ENCODE measurements at regions not wholly inside any gene's neighbourhood (a gene's known extent, or its start where the extent isn't known, plus 50 kb on each side); places are given as distances from the start of the nearest gene placed in this dataset.

DNA sequence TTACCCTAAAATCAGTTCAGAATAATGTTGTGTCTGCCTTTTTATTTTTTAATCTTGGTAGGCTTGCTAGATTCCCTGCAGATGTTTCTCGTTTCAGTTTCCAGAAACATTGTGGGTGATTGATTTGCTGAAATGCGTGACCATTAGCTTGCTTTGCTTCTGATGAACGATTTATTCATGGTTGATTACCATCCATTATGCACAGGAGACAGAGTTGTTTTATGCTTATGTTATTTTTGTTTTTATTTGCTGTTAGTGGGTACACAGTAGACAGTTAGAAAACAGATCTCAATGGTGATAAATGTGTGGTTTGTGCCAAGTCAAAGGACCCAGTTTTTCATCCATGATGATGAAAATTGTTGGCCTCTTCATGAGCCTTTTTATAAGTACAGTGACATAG, 455.6 kb upstream of the BOD1L1 start:
- Mint-ChIP-seq H3K4me3 (ENCODE audit: unreplicated experiment) (no peak overlapping the region), H3K9me3 (ENCODE audit: unreplicated experiment) (no peaks in the 10 kb centered on the region), H3K36me3 (ENCODE audit: unreplicated experiment) (no peaks in the 10 kb centered on the region), H3K4me1 (ENCODE audit: low read depth, unreplicated experiment) (no peaks in the 10 kb centered on the region), H3K27ac (ENCODE audit: unreplicated experiment) (no peak overlapping the region), H3K27me3 (ENCODE audit: unreplicated experiment) (no peaks in the 10 kb centered on the region)
- TF ChIP-seq, protein P1, sequence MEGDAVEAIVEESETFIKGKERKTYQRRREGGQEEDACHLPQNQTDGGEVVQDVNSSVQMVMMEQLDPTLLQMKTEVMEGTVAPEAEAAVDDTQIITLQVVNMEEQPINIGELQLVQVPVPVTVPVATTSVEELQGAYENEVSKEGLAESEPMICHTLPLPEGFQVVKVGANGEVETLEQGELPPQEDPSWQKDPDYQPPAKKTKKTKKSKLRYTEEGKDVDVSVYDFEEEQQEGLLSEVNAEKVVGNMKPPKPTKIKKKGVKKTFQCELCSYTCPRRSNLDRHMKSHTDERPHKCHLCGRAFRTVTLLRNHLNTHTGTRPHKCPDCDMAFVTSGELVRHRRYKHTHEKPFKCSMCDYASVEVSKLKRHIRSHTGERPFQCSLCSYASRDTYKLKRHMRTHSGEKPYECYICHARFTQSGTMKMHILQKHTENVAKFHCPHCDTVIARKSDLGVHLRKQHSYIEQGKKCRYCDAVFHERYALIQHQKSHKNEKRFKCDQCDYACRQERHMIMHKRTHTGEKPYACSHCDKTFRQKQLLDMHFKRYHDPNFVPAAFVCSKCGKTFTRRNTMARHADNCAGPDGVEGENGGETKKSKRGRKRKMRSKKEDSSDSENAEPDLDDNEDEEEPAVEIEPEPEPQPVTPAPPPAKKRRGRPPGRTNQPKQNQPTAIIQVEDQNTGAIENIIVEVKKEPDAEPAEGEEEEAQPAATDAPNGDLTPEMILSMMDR (IDR thresholded peaks at IDR 0.05; ENCODE audit: partially characterized antibody, unreplicated experiment): no peak
- DNase-seq: no peak

DNA sequence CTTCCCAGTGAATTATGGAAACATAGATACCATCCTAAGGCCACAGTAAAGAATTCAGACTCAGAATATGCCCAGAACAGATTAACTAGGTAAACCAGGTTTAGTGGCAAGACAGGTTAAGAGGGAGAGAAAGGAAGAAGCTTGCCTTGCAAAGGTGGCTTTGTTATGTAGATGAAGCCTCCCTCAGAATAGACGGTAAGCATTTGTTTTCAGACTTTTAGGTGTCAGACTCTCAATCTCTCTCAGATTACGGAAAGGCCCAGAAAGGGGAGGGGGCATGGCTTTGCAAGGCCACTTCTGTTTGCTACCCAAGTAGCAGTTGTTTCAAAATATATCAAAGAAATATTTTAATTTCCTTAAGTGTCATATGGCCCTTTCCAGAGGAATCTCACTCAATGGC, 457.1 kb upstream of the BOD1L1 start:
- no peak for DNase-seq

DNA sequence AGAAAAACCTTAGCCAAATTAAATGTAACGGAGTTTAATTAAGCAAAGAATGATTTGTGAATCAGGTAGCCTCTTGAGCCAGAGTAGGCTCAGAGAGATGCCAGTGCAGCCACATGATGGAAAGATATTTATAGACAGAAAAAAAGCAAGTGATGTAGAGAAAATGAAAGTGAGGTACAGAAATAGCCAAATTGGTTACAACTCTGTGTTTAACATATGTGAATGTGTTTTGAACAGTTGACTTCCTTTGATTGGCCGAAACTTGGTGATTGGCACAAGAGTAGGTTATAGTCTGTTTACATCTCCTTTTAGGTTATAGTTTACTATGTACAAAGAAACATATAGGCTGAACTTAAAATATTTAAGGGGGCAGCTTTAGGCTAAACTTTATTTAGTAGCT, 459.9 kb upstream of the BOD1L1 start:
- Mint-ChIP-seq H3K27ac (ENCODE audit: unreplicated experiment) (no peak overlapping the region), H3K4me3 (ENCODE audit: unreplicated experiment) (no peak overlapping the region), H3K9me3 (ENCODE audit: unreplicated experiment) (no peaks in the 10 kb centered on the region), H3K36me3 (ENCODE audit: unreplicated experiment) (no peaks in the 10 kb centered on the region), H3K27me3 (ENCODE audit: unreplicated experiment) (no peaks in the 10 kb centered on the region), H3K4me1 (ENCODE audit: low read depth, unreplicated experiment) (no peaks in the 10 kb centered on the region)
- DNase-seq: no peak
- TF ChIP-seq, protein P1 (IDR thresholded peaks at IDR 0.05; ENCODE audit: partially characterized antibody, unreplicated experiment): no peak

More for the DNA sequence above, 457.1 kb upstream of the BOD1L1 start:
- no peak overlapping the region for H3K27ac Mint-ChIP-seq (ENCODE audit: unreplicated experiment)
- TF ChIP-seq, protein P1 (IDR thresholded peaks at IDR 0.05; ENCODE audit: partially characterized antibody, unreplicated experiment): no peak
- no peaks in the 10 kb centered on the region for H3K9me3 Mint-ChIP-seq (ENCODE audit: unreplicated experiment)
- no peak overlapping the region for H3K4me3 Mint-ChIP-seq (ENCODE audit: unreplicated experiment)
- no peaks in the 10 kb centered on the region for H3K36me3 Mint-ChIP-seq (ENCODE audit: unreplicated experiment)
- no peaks in the 10 kb centered on the region for H3K4me1 Mint-ChIP-seq (ENCODE audit: low read depth, unreplicated experiment)
- no peaks in the 10 kb centered on the region for H3K27me3 Mint-ChIP-seq (ENCODE audit: unreplicated experiment)

DNA sequence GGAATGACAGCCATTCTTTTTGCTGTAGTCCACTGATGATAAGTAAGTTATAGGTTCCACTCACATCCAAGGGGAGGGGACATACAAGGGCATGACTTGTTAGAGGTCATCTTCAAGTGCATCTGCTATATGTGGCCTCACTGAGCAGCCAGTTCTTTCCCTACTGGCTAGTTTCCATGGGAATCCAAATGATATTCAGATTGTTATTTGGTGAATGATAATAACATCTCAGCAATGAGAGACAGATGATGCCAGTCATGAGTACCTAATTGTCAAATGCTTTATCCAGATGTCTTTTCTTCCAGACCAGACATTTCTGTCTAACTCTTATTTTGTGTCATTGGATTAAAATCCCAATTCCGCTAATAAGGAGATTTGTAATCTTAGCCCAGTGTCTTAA, 460.4 kb upstream of the BOD1L1 start:
- no peak overlapping the region for H3K27ac Mint-ChIP-seq (ENCODE audit: unreplicated experiment)
- no peaks in the 10 kb centered on the region for H3K9me3 Mint-ChIP-seq (ENCODE audit: unreplicated experiment)
- DNase-seq: no peak
- no peaks in the 10 kb centered on the region for H3K36me3 Mint-ChIP-seq (ENCODE audit: unreplicated experiment)
- TF ChIP-seq, protein P1 (IDR thresholded peaks at IDR 0.05; ENCODE audit: partially characterized antibody, unreplicated experiment): no peak
- no peaks in the 10 kb centered on the region for H3K4me1 Mint-ChIP-seq (ENCODE audit: low read depth, unreplicated experiment)
- H3K4me3 Mint-ChIP-seq (ENCODE audit: unreplicated experiment): no peak overlapping the region
- no peaks in the 10 kb centered on the region for H3K27me3 Mint-ChIP-seq (ENCODE audit: unreplicated experiment)

DNA sequence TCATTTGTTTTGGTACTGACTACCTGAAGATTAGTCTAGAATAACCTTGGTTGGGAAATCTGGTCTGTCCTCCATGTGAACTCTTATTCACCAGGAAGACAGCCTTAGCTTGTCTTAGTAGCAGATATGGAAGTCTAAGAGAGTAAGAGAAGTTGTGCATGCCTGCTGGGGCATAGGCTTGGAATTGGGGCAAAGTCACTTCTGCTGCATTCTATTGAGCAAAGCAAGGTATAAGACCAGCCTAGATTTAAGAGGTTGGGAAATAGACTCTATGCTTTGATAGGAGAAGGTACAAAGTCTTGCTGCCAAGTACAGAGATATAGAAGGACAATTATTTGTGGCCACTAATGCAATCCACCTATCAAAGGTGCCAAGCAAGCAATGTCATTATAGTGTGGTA, 464.0 kb upstream of the BOD1L1 start:
- H3K4me1 Mint-ChIP-seq (ENCODE audit: low read depth, unreplicated experiment): no peaks in the 10 kb centered on the region
- H3K27me3 Mint-ChIP-seq (ENCODE audit: unreplicated experiment): no peaks in the 10 kb centered on the region
- H3K27ac Mint-ChIP-seq (ENCODE audit: unreplicated experiment): no peak overlapping the region
- no peaks in the 10 kb centered on the region for H3K9me3 Mint-ChIP-seq (ENCODE audit: unreplicated experiment)
- no peak for DNase-seq
- TF ChIP-seq, protein P1 (IDR thresholded peaks at IDR 0.05; ENCODE audit: partially characterized antibody, unreplicated experiment): no peak
- no peak overlapping the region for H3K4me3 Mint-ChIP-seq (ENCODE audit: unreplicated experiment)
- H3K36me3 Mint-ChIP-seq (ENCODE audit: unreplicated experiment): no peaks in the 10 kb centered on the region

Data from glutamatergic neuron (in vitro differentiated cells).